ENCODE measurements at regions not wholly inside any gene's neighbourhood (a gene's known extent, or its start where the extent isn't known, plus 50 kb on each side); places are given as distances from the start of the nearest gene placed in this dataset.

- H3K4me3 ChIP-seq (ENCODE audit: low read depth, poor library complexity, severe bottlenecking): no peak overlapping the region
- DNase-seq (ENCODE audit: low spot score in 2 of 2): no peak
- 83 to 85% methylated on average over 3 of the region's 3 CpGs for WGBS, 2 donors
- intact Hi-C loops (cut with DNase I; ENCODE audit: low total_unique reads): no loop called here
- TF ChIP-seq CTCF (IDR thresholded peaks at IDR 0.05) (no peak), POLR2A (IDR thresholded peaks at IDR 0.05) (no peak)
These were observed 225.7 kb downstream of the KCNC2 start for GRCh38 chr12:74983917-74984316.

GRCh38 chr12:74984631-74985030, 225.0 kb downstream of the KCNC2 start:
- intact Hi-C loops (cut with DNase I; ENCODE audit: low total_unique reads): no loop called here
- TF ChIP-seq POLR2A (IDR thresholded peaks at IDR 0.05) (no peak), CTCF (IDR thresholded peaks at IDR 0.05) (no peak)
- no peak overlapping the region for H3K4me3 ChIP-seq (ENCODE audit: low read depth, poor library complexity, severe bottlenecking)
- 65% methylated on average over 4 of the region's 4 CpGs for WGBS, 2 donors
- DNase-seq (ENCODE audit: low spot score in 2 of 2): no peak

GRCh38 chr12:74985293-74985985, 224.2 kb downstream of the KCNC2 start:
- DNase-seq (ENCODE audit: low spot score in 2 of 2): peak in 1 of 2 donors; percentile 53
- WGBS, 2 donors: 91% methylated on average over 11 of the region's 11 CpGs
- TF ChIP-seq POLR2A (IDR thresholded peaks at IDR 0.05) (no peak), CTCF (IDR thresholded peaks at IDR 0.05) (no peak)
- intact Hi-C loops (cut with DNase I; ENCODE audit: low total_unique reads): no loop called here
- no peak overlapping the region for H3K4me3 ChIP-seq (ENCODE audit: low read depth, poor library complexity, severe bottlenecking)

- WGBS, 2 donors: 88 to 92% methylated on average over 5 of the region's 5 CpGs
- H3K4me3 ChIP-seq (ENCODE audit: low read depth, poor library complexity, severe bottlenecking): no peak overlapping the region
- TF ChIP-seq CTCF (IDR thresholded peaks at IDR 0.05) (no peak), POLR2A (IDR thresholded peaks at IDR 0.05) (no peak)
- intact Hi-C loops (cut with DNase I; ENCODE audit: low total_unique reads): no loop called here
- peak in 1 of 2 donors; percentile 68 for DNase-seq (ENCODE audit: low spot score in 2 of 2)
These were observed 223.7 kb downstream of the KCNC2 start for GRCh38 chr12:74985986-74986319.

- intact Hi-C loops (cut with DNase I; ENCODE audit: low total_unique reads): no loop called here
- no peak overlapping the region for H3K4me3 ChIP-seq (ENCODE audit: low read depth, poor library complexity, severe bottlenecking)
- DNase-seq (ENCODE audit: low spot score in 2 of 2): no peak
- TF ChIP-seq CTCF (IDR thresholded peaks at IDR 0.05) (no peak), POLR2A (IDR thresholded peaks at IDR 0.05) (no peak)
These were observed 221.5 kb downstream of the KCNC2 start for GRCh38 chr12:74988156-74988555.
